ENCODE measurements at regions not wholly inside any gene's neighbourhood (a gene's known extent, or its start where the extent isn't known, plus 50 kb on each side); places are given as distances from the start of the nearest gene placed in this dataset.

DNA sequence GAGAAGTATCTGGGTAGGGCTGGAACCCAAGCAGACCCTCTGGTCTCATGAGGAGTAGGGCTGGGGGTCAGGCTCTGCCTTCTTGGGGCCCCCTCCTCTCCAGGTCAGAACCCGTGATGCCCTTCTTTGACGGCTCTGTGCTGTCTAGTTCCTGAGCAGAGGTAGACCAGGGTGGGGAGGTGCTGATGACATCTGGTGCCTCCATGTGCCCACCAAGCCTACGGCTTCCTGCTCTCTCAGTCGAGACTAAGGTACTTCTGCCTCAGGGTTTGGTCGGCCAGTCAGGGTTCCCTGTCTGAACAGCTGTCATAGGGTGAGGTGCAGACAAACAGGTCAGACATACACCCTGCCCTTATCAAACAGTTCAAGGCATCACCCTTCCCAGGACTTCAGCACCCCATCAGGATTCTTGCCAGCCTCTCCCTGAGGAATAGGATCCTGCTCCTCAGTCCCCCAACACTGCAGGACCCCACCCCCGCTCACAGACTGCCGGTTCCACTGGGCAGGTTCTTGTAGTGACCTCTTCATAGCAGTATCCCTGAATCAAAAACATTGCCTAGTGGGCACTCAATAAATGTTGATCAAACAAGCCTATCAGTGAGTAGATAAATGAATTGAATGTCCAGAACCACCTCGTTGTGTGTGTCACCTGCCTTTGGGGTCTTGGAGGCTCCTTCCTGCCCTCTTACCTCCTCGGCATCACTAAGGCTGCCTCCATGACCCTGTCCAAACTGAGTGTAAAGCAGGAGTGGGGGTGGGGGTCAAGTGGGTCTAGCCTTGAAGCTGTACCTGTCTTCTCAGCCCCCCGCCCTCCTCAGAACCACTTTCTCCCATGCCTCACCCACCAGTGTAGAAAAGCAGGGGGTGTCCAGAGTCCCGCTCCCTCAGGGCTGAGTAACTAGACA is 158.2 kb downstream of the BUD13 start:
- H3K4me1 Mint-ChIP-seq = peaks cover 0 to 8% (median 3%) of the 10 kb centered on the region in 3 donors
- peaks cover 8 to 18% (median 11%) of the 10 kb centered on the region in 3 donors for H3K27me3 Mint-ChIP-seq
- ATAC-seq (ENCODE audit: low read depth in 2 of 2) = no peak
- no peak overlapping the region for H3K27ac Mint-ChIP-seq
- no peaks in the 10 kb centered on the region for H3K36me3 Mint-ChIP-seq
- no peak overlapping the region for H3K4me3 Mint-ChIP-seq
- DNase-seq = no peak
- peaks cover 0 to 10% (median 0%) of the 10 kb centered on the region in 7 donors for H3K9me3 Mint-ChIP-seq

GRCh38 chr11:116613206-116613875 is 159.4 kb downstream of the BUD13 start:
- H3K9me3 Mint-ChIP-seq = peaks cover 0 to 7% (median 0%) of the 10 kb centered on the region in 7 donors

GRCh38 chr11:116611998-116612620 is 160.7 kb downstream of the BUD13 start:
- DNase-seq (no peak), ATAC-seq (ENCODE audit: low read depth in 2 of 2) (no peak)
- Mint-ChIP-seq H3K4me1 (peaks cover 0 to 8% (median 3%) of the 10 kb centered on the region in 3 donors), H3K9me3 (peaks cover 0 to 7% (median 0%) of the 10 kb centered on the region in 7 donors), H3K27ac (no peak overlapping the region), H3K36me3 (no peaks in the 10 kb centered on the region), H3K27me3 (peaks cover 6 to 27% (median 11%) of the 10 kb centered on the region in 3 donors), H3K4me3 (no peak overlapping the region)

More at GRCh38 chr11:116613206-116613875, 159.4 kb downstream of the BUD13 start:
- Mint-ChIP-seq H3K4me1 (peaks cover 0 to 8% (median 3%) of the 10 kb centered on the region in 3 donors), H3K27ac (no peak overlapping the region), H3K36me3 (no peaks in the 10 kb centered on the region), H3K27me3 (peaks cover 6 to 18% (median 11%) of the 10 kb centered on the region in 3 donors), H3K4me3 (no peak overlapping the region)
- ATAC-seq (ENCODE audit: low read depth in 2 of 2) = no peak
- no peak for DNase-seq

DNA sequence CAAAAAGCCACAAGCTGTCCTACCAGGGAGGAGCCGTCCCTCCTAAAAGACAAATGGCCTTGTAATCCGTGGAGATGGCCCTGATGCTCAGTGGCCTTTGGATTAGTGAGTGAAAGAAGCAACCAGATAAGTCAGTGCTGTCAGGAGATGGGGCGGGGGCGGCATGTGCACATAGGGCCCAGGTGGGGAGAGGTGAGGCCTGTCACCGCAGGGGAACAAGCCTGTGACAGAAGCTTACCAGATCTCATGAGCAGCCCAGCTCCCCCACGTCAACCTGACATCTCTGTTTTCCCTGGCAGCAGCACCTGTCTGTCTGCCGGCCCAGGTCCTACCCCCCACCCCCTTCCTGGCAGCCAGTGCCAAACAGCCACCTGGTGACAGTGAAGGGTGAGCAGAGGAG is 162.6 kb downstream of the BUD13 start:
- peaks cover 0 to 12% (median 1%) of the 10 kb centered on the region in 7 donors for H3K9me3 Mint-ChIP-seq
- no peak overlapping the region for H3K27ac Mint-ChIP-seq
- H3K4me1 Mint-ChIP-seq = peaks cover 0 to under 1% (median under 1%) of the 10 kb centered on the region in 3 donors
- peaks cover 11 to 27% (median 16%) of the 10 kb centered on the region in 3 donors for H3K27me3 Mint-ChIP-seq
- no peak for ATAC-seq (ENCODE audit: low read depth in 2 of 2)
- H3K4me3 Mint-ChIP-seq = no peak overlapping the region
- no peak for DNase-seq
- H3K36me3 Mint-ChIP-seq = no peaks in the 10 kb centered on the region

DNA sequence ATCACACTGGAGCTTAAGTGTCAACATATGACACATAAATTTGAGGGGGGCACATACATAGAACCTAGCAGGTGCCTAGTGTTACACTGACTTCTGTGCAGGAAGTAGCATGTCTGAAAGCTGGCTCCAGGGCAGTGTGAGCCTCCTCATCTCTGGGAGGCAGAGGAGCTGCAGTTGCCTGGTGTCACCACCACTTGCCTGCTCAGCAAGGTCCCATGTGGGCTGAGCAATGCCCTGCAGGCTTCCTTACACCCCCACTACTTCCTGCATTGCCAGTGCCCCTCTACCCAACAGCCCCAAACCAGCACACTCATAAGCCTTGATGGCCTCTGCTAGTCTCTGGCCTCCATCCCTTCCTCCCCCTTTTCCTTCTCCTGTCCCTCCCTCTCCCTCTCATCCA is 165.8 kb downstream of the BUD13 start:
- H3K27ac Mint-ChIP-seq = no peak overlapping the region
- H3K4me1 Mint-ChIP-seq = no peaks in the 10 kb centered on the region
- H3K9me3 Mint-ChIP-seq = peaks cover 0 to 7% (median 1%) of the 10 kb centered on the region in 7 donors
- no peak for DNase-seq
- no peaks in the 10 kb centered on the region for H3K36me3 Mint-ChIP-seq
- ATAC-seq (ENCODE audit: low read depth in 2 of 2) = no peak
- H3K4me3 Mint-ChIP-seq = no peak overlapping the region
- H3K27me3 Mint-ChIP-seq = peaks cover 16 to 26% (median 17%) of the 10 kb centered on the region in 3 donors

DNA sequence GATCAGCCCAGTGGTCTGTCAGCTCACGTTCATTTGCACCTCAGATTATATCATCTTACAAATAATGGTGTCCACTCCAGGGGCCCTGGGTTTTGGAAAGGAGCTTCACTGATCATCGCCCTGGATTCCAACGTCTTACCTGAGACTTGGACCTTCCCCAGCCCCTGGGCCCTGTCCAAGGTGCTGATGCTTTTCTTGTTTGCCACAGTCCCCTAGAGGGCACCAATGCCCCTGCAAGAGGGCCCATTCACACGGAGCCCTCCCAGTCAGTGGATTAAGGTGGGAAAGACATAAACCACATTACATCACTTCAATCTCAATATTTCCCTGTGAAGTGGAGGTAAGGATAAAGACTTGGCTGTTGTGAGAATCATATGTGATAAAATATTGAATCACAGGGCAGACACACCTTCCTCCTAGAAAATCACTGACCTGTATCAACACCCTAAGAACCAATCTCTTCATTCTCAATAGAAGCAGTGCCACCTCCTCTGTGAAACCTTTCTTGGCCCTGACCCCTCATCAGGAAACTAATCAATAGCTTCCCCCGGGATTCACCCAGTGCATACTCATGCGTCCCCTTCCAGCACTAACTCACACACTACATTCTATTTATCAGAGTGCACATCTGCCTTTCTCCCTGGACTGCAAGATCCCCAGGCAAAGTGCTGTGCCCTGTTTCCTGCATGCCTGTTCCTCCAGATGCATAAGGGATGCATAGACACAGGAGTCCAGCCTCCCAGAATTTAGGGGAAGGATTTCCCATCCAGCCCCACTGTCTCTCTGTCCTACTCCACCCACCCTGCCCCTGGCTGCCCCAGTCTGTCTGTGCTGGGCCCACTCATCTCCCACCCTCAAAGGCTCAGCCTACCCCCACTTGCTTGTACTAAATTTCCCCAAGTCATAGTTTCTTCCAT is 167.0 kb downstream of the BUD13 start:
- Mint-ChIP-seq H3K27me3 (peaks cover 11 to 13% (median 12%) of the 10 kb centered on the region in 3 donors), H3K36me3 (no peaks in the 10 kb centered on the region), H3K27ac (peak overlapping the region in 1 of 6 donors; percentile 31), H3K4me3 (no peak overlapping the region), H3K4me1 (no peaks in the 10 kb centered on the region), H3K9me3 (peaks cover 0 to 6% (median under 1%) of the 10 kb centered on the region in 7 donors)
- ATAC-seq (ENCODE audit: low read depth in 2 of 2) (no peak), DNase-seq (no peak)

- Mint-ChIP-seq H3K27ac (no peak overlapping the region), H3K9me3 (peaks cover 0 to 6% (median 0%) of the 10 kb centered on the region in 7 donors), H3K4me1 (no peaks in the 10 kb centered on the region), H3K36me3 (no peaks in the 10 kb centered on the region), H3K4me3 (no peak overlapping the region), H3K27me3 (peaks cover 11 to 16% (median 14%) of the 10 kb centered on the region in 3 donors)
- ATAC-seq (ENCODE audit: low read depth in 2 of 2) (no peak), DNase-seq (no peak)
These were observed 169.0 kb downstream of the BUD13 start for GRCh38 chr11:116603728-116604323.

- peaks cover 0 to 6% (median 0%) of the 10 kb centered on the region in 7 donors for H3K9me3 Mint-ChIP-seq
- no peak for ATAC-seq (ENCODE audit: low read depth in 2 of 2)
- no peak for DNase-seq
- H3K27me3 Mint-ChIP-seq = peaks cover 11 to 14% (median 13%) of the 10 kb centered on the region in 3 donors
- no peaks in the 10 kb centered on the region for H3K36me3 Mint-ChIP-seq
- H3K4me1 Mint-ChIP-seq = no peaks in the 10 kb centered on the region
- H3K4me3 Mint-ChIP-seq = no peak overlapping the region
- H3K27ac Mint-ChIP-seq = no peak overlapping the region
These were observed 170.2 kb downstream of the BUD13 start for GRCh38 chr11:116602637-116602942.

- Mint-ChIP-seq H3K4me1 (no peaks in the 10 kb centered on the region), H3K9me3 (peaks cover 0 to 6% (median 0%) of the 10 kb centered on the region in 7 donors), H3K27ac (no peak overlapping the region), H3K4me3 (no peak overlapping the region), H3K36me3 (no peaks in the 10 kb centered on the region), H3K27me3 (peaks cover 8 to 14% (median 11%) of the 10 kb centered on the region in 3 donors)
- no peak for DNase-seq
- no peak for ATAC-seq (ENCODE audit: low read depth in 2 of 2)
These were observed 170.8 kb downstream of the BUD13 start for GRCh38 chr11:116601814-116602636.

- DNase-seq = no peak
- no peak overlapping the region for H3K4me3 Mint-ChIP-seq
- H3K9me3 Mint-ChIP-seq = peaks cover 0 to 4% (median 0%) of the 10 kb centered on the region in 7 donors
- no peaks in the 10 kb centered on the region for H3K36me3 Mint-ChIP-seq
- peaks cover 8 to 13% (median 9%) of the 10 kb centered on the region in 3 donors for H3K27me3 Mint-ChIP-seq
- no peaks in the 10 kb centered on the region for H3K4me1 Mint-ChIP-seq
- H3K27ac Mint-ChIP-seq = no peak overlapping the region
- ATAC-seq (ENCODE audit: low read depth in 2 of 2) = no peak
These were observed 171.9 kb downstream of the BUD13 start for GRCh38 chr11:116600930-116601329.

DNA sequence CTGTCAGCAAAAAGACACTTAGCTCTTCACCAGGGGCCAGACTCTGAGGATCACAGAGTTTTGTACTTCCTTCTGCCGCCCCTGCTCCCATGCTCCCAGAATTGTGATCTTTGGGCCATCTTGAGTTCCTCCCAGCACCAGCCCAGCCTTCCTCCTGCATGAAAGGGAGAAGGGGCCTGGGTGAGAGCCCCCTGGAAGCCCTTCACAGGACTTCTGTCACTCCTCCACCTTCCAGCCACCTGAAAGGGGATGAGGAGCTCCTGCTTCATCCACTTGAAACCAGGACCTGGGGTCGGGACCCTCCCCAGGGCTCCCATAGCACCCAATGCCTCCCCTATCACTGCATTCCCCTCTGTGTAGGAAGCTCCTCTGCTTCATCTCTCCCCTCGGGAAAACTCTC is 174.2 kb downstream of the BUD13 start:
- Mint-ChIP-seq H3K27me3 (peaks cover 10 to 21% (median 11%) of the 10 kb centered on the region in 3 donors), H3K4me3 (no peak overlapping the region), H3K4me1 (no peaks in the 10 kb centered on the region), H3K36me3 (no peaks in the 10 kb centered on the region), H3K9me3 (no peaks in the 10 kb centered on the region), H3K27ac (no peak overlapping the region)
- no peak for DNase-seq
- ATAC-seq (ENCODE audit: low read depth in 2 of 2) = no peak

GRCh38 chr11:116598036-116598435 is 174.8 kb downstream of the BUD13 start:
- H3K4me3 Mint-ChIP-seq = no peak overlapping the region
- DNase-seq (no peak), ATAC-seq (ENCODE audit: low read depth in 2 of 2) (no peak)
- H3K4me1 Mint-ChIP-seq = no peaks in the 10 kb centered on the region
- peaks cover 11 to 21% (median 11%) of the 10 kb centered on the region in 3 donors for H3K27me3 Mint-ChIP-seq
- no peaks in the 10 kb centered on the region for H3K36me3 Mint-ChIP-seq
- no peaks in the 10 kb centered on the region for H3K9me3 Mint-ChIP-seq
- H3K27ac Mint-ChIP-seq = no peak overlapping the region
